ENCODE measurements at regions not wholly inside any gene's neighbourhood (a gene's known extent, or its start where the extent isn't known, plus 50 kb on each side); places are given as distances from the start of the nearest gene placed in this dataset.
A peak's percentile ranks its signal among the peaks of the same experiment; 100 is the strongest.

DNA sequence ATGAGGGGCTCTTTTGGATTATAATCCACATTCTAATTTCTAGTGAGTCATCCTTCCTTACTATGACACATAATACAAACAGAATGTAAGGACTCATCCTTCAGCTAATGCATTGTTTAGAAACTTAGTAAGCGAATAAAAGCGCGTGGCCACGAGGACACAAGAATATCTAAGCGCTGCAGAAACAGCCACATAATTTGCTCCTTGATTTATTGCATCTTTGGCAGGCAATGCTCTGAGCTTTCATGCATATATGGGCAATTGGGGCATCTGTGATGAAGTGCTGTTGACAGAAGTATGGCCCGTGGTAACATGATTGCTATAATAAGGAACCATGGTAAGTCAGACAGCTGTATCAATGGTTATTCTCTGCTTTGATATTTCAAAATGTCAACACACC is 191.3 kb upstream of the ZNF385D start:
- Histone ChIP-seq H3K27me3 (ENCODE audit: insufficient read depth) (no peaks in the 10 kb centered on the region), H3K36me3 (replicated peaks in 1 of 2; ENCODE audit: control insufficient read depth in 1 of 2, insufficient read depth in 2 of 2, low read length in 1 of 2) (no peaks in the 10 kb centered on the region), H3K4me2 (no peak overlapping the region), H3K9ac (no peak overlapping the region), H3K9me2 (no peaks in the 10 kb centered on the region), H2AFZ (ENCODE audit: low read depth) (no peak overlapping the region), H3K9me3 (no peaks in the 10 kb centered on the region), H3K4me3 (ENCODE audit: low read depth in 2 of 2, low read length in 1 of 2) (no peak overlapping the region), H3F3A (replicated peaks; ENCODE audit: insufficient read depth) (peaks cover 7% of the 10 kb centered on the region), H3K4me1 (ENCODE audit: control insufficient read depth in 1 of 2, insufficient read depth in 2 of 2, low read depth in 1 of 2, low read length in 1 of 2) (peaks cover 0 to 6% of the 10 kb centered on the region in 2 experiments; a peak in 1 of 4 replicates), H3K27ac (ENCODE audit: low read depth in 2 of 2, low read length in 1 of 2) (peak overlapping the region in 1 of 2 experiments; percentile 56; a peak in 2 of 4 replicates), H4K20me1 (ENCODE audit: insufficient read depth) (no peaks in the 10 kb centered on the region), H3K79me2 (ENCODE audit: insufficient read depth) (no peaks in the 10 kb centered on the region)
- ChIA-PET POLR2A (no interaction called here), CTCF (interaction anchor here (1.0 kb wide), 1 partner anchor 1901 kb away, joined by 4 read pairs; no protein-coding TSS in a partner anchor)
- WGBS (ENCODE audit: low lambda C conversion rate): 44% methylated on average over 6 of the region's 6 CpGs
- TF ChIP-seq POLR2AphosphoS5 (IDR thresholded peaks at IDR 0.05; ENCODE audit: low read depth, low read length): no peak
- TF ChIP-seq RXRA (IDR thresholded peaks at IDR 0.05; ENCODE audit: borderline replicate concordance, low read depth): no peak
- TF ChIP-seq, protein P1, sequence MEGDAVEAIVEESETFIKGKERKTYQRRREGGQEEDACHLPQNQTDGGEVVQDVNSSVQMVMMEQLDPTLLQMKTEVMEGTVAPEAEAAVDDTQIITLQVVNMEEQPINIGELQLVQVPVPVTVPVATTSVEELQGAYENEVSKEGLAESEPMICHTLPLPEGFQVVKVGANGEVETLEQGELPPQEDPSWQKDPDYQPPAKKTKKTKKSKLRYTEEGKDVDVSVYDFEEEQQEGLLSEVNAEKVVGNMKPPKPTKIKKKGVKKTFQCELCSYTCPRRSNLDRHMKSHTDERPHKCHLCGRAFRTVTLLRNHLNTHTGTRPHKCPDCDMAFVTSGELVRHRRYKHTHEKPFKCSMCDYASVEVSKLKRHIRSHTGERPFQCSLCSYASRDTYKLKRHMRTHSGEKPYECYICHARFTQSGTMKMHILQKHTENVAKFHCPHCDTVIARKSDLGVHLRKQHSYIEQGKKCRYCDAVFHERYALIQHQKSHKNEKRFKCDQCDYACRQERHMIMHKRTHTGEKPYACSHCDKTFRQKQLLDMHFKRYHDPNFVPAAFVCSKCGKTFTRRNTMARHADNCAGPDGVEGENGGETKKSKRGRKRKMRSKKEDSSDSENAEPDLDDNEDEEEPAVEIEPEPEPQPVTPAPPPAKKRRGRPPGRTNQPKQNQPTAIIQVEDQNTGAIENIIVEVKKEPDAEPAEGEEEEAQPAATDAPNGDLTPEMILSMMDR (IDR thresholded peaks at IDR 0.05): no peak
- TF ChIP-seq JUND (IDR thresholded peaks at IDR 0.05): peak; percentile 56
- peak; percentile 76; the same call in 1 of the 2 replicates for TF ChIP-seq FOSL2 (IDR thresholded peaks at IDR 0.05; ENCODE audit: borderline replicate concordance, low read depth)
- TF ChIP-seq EP300 (IDR thresholded peaks at IDR 0.05; ENCODE audit: borderline replicate concordance in 1 of 2, low read depth in 1 of 2, low read length in 1 of 2): peak in 1 of 2 experiments; percentile 58; a peak in 1 of 4 replicates
- TF ChIP-seq FOXJ3 (CRISPR knock-in tag; IDR thresholded peaks at IDR 0.05): no peak
- TF ChIP-seq NFIC (IDR thresholded peaks at IDR 0.05; ENCODE audit: borderline replicate concordance): peak; percentile 30; the same call in 1 of the 2 replicates
- TF ChIP-seq, protein P2, sequence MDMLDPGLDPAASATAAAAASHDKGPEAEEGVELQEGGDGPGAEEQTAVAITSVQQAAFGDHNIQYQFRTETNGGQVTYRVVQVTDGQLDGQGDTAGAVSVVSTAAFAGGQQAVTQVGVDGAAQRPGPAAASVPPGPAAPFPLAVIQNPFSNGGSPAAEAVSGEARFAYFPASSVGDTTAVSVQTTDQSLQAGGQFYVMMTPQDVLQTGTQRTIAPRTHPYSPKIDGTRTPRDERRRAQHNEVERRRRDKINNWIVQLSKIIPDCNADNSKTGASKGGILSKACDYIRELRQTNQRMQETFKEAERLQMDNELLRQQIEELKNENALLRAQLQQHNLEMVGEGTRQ (IDR thresholded peaks at IDR 0.05; ENCODE audit: borderline replicate concordance, low read depth, low read length): no peak
- peak; percentile 65 for TF ChIP-seq TCF12 (IDR thresholded peaks at IDR 0.05)
- TF ChIP-seq, protein P3, sequence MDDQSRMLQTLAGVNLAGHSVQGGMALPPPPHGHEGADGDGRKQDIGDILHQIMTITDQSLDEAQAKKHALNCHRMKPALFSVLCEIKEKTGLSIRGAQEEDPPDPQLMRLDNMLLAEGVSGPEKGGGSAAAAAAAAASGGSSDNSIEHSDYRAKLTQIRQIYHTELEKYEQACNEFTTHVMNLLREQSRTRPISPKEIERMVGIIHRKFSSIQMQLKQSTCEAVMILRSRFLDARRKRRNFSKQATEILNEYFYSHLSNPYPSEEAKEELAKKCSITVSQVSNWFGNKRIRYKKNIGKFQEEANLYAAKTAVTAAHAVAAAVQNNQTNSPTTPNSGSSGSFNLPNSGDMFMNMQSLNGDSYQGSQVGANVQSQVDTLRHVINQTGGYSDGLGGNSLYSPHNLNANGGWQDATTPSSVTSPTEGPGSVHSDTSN (IDR thresholded peaks at IDR 0.05): peak; percentile 82
- DNase-seq: no peak

DNA sequence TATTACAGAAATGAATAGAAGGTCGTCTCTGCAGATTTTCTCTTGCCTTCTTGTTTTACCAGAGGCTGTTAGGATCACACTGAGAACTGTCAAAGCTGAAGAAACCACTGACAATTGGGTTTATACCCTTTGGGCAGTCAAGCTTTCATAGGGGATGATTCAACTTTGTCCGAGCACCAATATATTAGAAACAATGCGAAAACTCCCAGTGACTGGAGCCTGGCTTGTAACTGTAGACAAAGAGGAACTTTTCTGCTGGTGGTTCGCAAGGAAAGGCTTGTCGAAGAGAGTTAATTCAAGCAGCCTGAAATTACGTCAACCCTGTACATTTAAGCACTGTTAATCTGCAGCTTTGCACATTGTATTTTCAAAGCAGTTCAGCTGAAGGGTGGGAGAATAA is 193.2 kb upstream of the ZNF385D start:
- H4K20me1 ChIP-seq (ENCODE audit: insufficient read depth): no peaks in the 10 kb centered on the region
- ChIA-PET POLR2A (no interaction called here), CTCF (no interaction called here)
- H3K79me2 ChIP-seq (ENCODE audit: insufficient read depth): no peaks in the 10 kb centered on the region
- H3K27ac ChIP-seq (ENCODE audit: low read depth in 2 of 2, low read length in 1 of 2): no peak overlapping the region
- 0 out of 4 replicates have a peak, but pooled peaks cover 0 to 6% of the 10 kb centered on the region in 2 experiments for H3K4me1 ChIP-seq (ENCODE audit: control insufficient read depth in 1 of 2, insufficient read depth in 2 of 2, low read depth in 1 of 2, low read length in 1 of 2)
- 70% methylated on average over 6 of the region's 6 CpGs for WGBS (ENCODE audit: low lambda C conversion rate)
- H3K9me3 ChIP-seq: no peaks in the 10 kb centered on the region
- H3K9me2 ChIP-seq: no peaks in the 10 kb centered on the region
- no peaks in the 10 kb centered on the region for H3K36me3 ChIP-seq (replicated peaks in 1 of 2; ENCODE audit: control insufficient read depth in 1 of 2, insufficient read depth in 2 of 2, low read length in 1 of 2)
- no peak for DNase-seq
- H3K4me2 ChIP-seq: no peak overlapping the region
- H3K9ac ChIP-seq: no peak overlapping the region
- peaks cover 7% of the 10 kb centered on the region for H3F3A ChIP-seq (replicated peaks; ENCODE audit: insufficient read depth)
- H3K27me3 ChIP-seq (ENCODE audit: insufficient read depth): no peaks in the 10 kb centered on the region
- no peak overlapping the region for H3K4me3 ChIP-seq (ENCODE audit: low read depth in 2 of 2, low read length in 1 of 2)
- H2AFZ ChIP-seq (ENCODE audit: low read depth): no peak overlapping the region
- TF ChIP-seq JUND (IDR thresholded peaks at IDR 0.05) (no peak), FOXJ3 (CRISPR knock-in tag; IDR thresholded peaks at IDR 0.05) (no peak), TCF12 (IDR thresholded peaks at IDR 0.05) (no peak), TAF1 (IDR thresholded peaks at IDR 0.05; ENCODE audit: borderline replicate concordance, low read depth, low read length) (no peak), ELF1 (IDR thresholded peaks at IDR 0.05) (no peak), YY1 (IDR thresholded peaks at IDR 0.05; ENCODE audit: low read depth) (no peak)
- TF ChIP-seq, protein P2 (IDR thresholded peaks at IDR 0.05; ENCODE audit: borderline replicate concordance, low read depth, low read length): no peak

Measured in SK-N-SH (cell line).